GM23248 (cell line): ENCODE measurements at regions not wholly inside any gene's neighbourhood (a gene's known extent, or its start where the extent isn't known, plus 50 kb on each side); places are given as distances from the start of the nearest gene placed in this dataset.

Experiments used
- DNase-seq: peaks from one replicate; pipeline ENCODE4 v3.0.0-alpha.2; 2015
- H2AFZ ChIP-seq: fragments of 200-600 bp; sonication (generic); 2 replicates; pipeline ENCODE4 v1.6.1; 2016; ENCODE audit warnings: antibody characterized with exemption
- H3F3A ChIP-seq: fragments of 200-600 bp; sonication (generic); 2 replicates; pipeline ENCODE4 v1.6.1; 2016; ENCODE audit warnings: mild to moderate bottlenecking, antibody characterized with exemption, mixed run types; ENCODE audit not compliant: insufficient read depth
- H3K27ac ChIP-seq: fragments of 200-600 bp; sonication (generic); 2 replicates; pipeline ENCODE4 v1.5.1; 2016; ENCODE audit warnings: mild to moderate bottlenecking
- H3K27me3 ChIP-seq: fragments of 200-600 bp; sonication (generic); replicated peaks from 2 replicates; pipeline ENCODE4 v1.6.1; 2016; ENCODE audit warnings: mild to moderate bottlenecking; ENCODE audit not compliant: insufficient read depth
- H3K36me3 ChIP-seq: fragments of 200-600 bp; sonication (generic); 2 replicates; pipeline ENCODE4 v1.6.1; 2016; ENCODE audit warnings: low read depth, mild to moderate bottlenecking
- H3K4me1 ChIP-seq: fragments of 200-600 bp; sonication (generic); 2 replicates; pipeline ENCODE4 v1.6.1; 2016; ENCODE audit warnings: mild to moderate bottlenecking; ENCODE audit not compliant: insufficient read depth
- H3K4me2 ChIP-seq: fragments of 200-600 bp; sonication (generic); one replicate; pipeline ENCODE4 v1.6.1; 2016; ENCODE audit warnings: mild to moderate bottlenecking; ENCODE audit not compliant: unreplicated experiment
- H3K4me3 ChIP-seq: fragments of 200-600 bp; sonication (generic); 2 replicates; pipeline ENCODE4 v1.5.1; 2016; ENCODE audit warnings: mild to moderate bottlenecking
- H3K79me2 ChIP-seq: fragments of 200-600 bp; sonication (generic); 2 replicates; pipeline ENCODE4 v1.6.1; 2016; ENCODE audit warnings: mild to moderate bottlenecking; ENCODE audit not compliant: insufficient read depth
- H3K9ac ChIP-seq: fragments of 200-600 bp; sonication (generic); 2 replicates; pipeline ENCODE4 v1.6.1; 2016; ENCODE audit warnings: mild to moderate bottlenecking
- H3K9me2 ChIP-seq: fragments of 200-600 bp; sonication (generic); 2 replicates; pipeline ENCODE4 v1.6.1; 2016; ENCODE audit warnings: mixed run types, mild to moderate bottlenecking, moderate library complexity; ENCODE audit not compliant: insufficient read depth
- H3K9me3 ChIP-seq: fragments of 200-600 bp; sonication (generic); one replicate; pipeline ENCODE4 v1.6.1; 2017; ENCODE audit warnings: low read depth
- H4K20me1 ChIP-seq: fragments of 200-600 bp; sonication (generic); 2 replicates; pipeline ENCODE4 v1.6.0; 2016; ENCODE audit not compliant: insufficient read depth
- EZH2 ChIP-seq: fragments of 200-600 bp; sonication (generic); IDR thresholded peaks from 2 replicates; pipeline ENCODE4 v1.6.1; 2018; ENCODE audit warnings: antibody characterized with exemption, mild to moderate bottlenecking; ENCODE audit not compliant: insufficient read depth, poor library complexity, severe bottlenecking
- EZH2phosphoT487 ChIP-seq: fragments of 200-600 bp; sonication (generic); IDR thresholded peaks from 2 replicates; pipeline ENCODE4 v1.6.1; 2018; ENCODE audit warnings: antibody characterized with exemption, moderate library complexity, mild to moderate bottlenecking, low read depth; ENCODE audit not compliant: insufficient read depth
- WGBS, 2 experiments: methylation state at CpG; one replicate each; pipeline ENCODE4 v1.1.6; 2015 to 2017; ENCODE audit warnings: low lambda C conversion rate in 2 of 2, low coverage in 1 of 2; ENCODE audit errors: missing lambda C conversion rate in 2 of 2; 5-methylcytosine and 5-hydroxymethylcytosine counted together
- in situ Hi-C: fragments of 300-500 bp; cut with MboI; formaldehyde crosslinking; loops from 2 replicates; pipeline ENCODE4 v1.15.0; 2020

GRCh38 chr2:11007331-11008264, 95.9 kb downstream of the KCNF1 start:
- no peaks in the 10 kb centered on the region for H3K9me2 ChIP-seq
- no peaks in the 10 kb centered on the region for H3K4me1 ChIP-seq
- no peaks in the 10 kb centered on the region for H4K20me1 ChIP-seq
- H3K79me2 ChIP-seq, result no peaks in the 10 kb centered on the region
- H3K27me3 ChIP-seq, result no peaks in the 10 kb centered on the region; the same call in 1 of the 2 replicates
- no peak overlapping the region for H3K27ac ChIP-seq
- H3K9ac ChIP-seq, result no peak overlapping the region
- no peak overlapping the region for H2AFZ ChIP-seq
- no peak for DNase-seq
- 77 to 79% methylated on average over 18 of the region's 18 CpGs for WGBS, 2 experiments
- no peak overlapping the region for H3K4me3 ChIP-seq
- TF ChIP-seq EZH2, result no peak
- TF ChIP-seq EZH2phosphoT487, result no peak
- no peaks in the 10 kb centered on the region for H3F3A ChIP-seq
- in situ Hi-C loops, result no loop called here
- H3K36me3 ChIP-seq, result no peaks in the 10 kb centered on the region
- H3K4me2 ChIP-seq, result no peak overlapping the region
- no peaks in the 10 kb centered on the region for H3K9me3 ChIP-seq

GRCh38 chr2:11008773-11009172, 97.0 kb downstream of the KCNF1 start:
- in situ Hi-C loops, result no loop called here
- Histone ChIP-seq H4K20me1 (no peaks in the 10 kb centered on the region), H3K9me3 (no peaks in the 10 kb centered on the region), H3K9me2 (no peaks in the 10 kb centered on the region), H3K9ac (no peak overlapping the region), H3K79me2 (no peaks in the 10 kb centered on the region), H3K27ac (no peak overlapping the region), H3K27me3 (peaks cover 5% of the 10 kb centered on the region; the same call in 1 of the 2 replicates), H3K36me3 (no peaks in the 10 kb centered on the region), H3K4me2 (no peak overlapping the region), H3K4me3 (no peak overlapping the region), H3K4me1 (no peaks in the 10 kb centered on the region), H2AFZ (no peak overlapping the region), H3F3A (no peaks in the 10 kb centered on the region)
- 34 to 41% methylated on average over 4 of the region's 4 CpGs for WGBS, 2 experiments
- no peak for DNase-seq
- TF ChIP-seq EZH2phosphoT487, result no peak
- TF ChIP-seq EZH2, result no peak

GRCh38 chr2:11009176-11009575, 97.4 kb downstream of the KCNF1 start:
- 68 to 78% methylated on average over 3 of the region's 3 CpGs for WGBS, 2 experiments

GRCh38 chr2:11009891-11010290, 98.2 kb downstream of the KCNF1 start:
- no peak overlapping the region for H3K4me3 ChIP-seq
- WGBS, 2 experiments, result 23 to 33% methylated on average over 6 of the region's 6 CpGs
- H3K9me2 ChIP-seq, result no peaks in the 10 kb centered on the region
- no peaks in the 10 kb centered on the region for H3F3A ChIP-seq
- no peak for TF ChIP-seq EZH2phosphoT487
- TF ChIP-seq EZH2, result no peak
- H3K9me3 ChIP-seq, result no peaks in the 10 kb centered on the region
- H3K27me3 ChIP-seq, result peaks cover 13% of the 10 kb centered on the region
- no peak overlapping the region for H3K9ac ChIP-seq
- H3K36me3 ChIP-seq, result no peaks in the 10 kb centered on the region
- H3K79me2 ChIP-seq, result no peaks in the 10 kb centered on the region
- H3K27ac ChIP-seq, result no peak overlapping the region
- no peak overlapping the region for H2AFZ ChIP-seq
- H4K20me1 ChIP-seq, result no peaks in the 10 kb centered on the region
- H3K4me2 ChIP-seq, result no peak overlapping the region
- in situ Hi-C loops, result no loop called here
- no peak for DNase-seq
- no peaks in the 10 kb centered on the region for H3K4me1 ChIP-seq

More at GRCh38 chr2:11009176-11009575, 97.4 kb downstream of the KCNF1 start:
- Histone ChIP-seq H3K9ac (no peak overlapping the region), H2AFZ (no peak overlapping the region), H3K9me2 (no peaks in the 10 kb centered on the region), H4K20me1 (no peaks in the 10 kb centered on the region), H3K4me2 (no peak overlapping the region), H3K36me3 (no peaks in the 10 kb centered on the region), H3K4me1 (no peaks in the 10 kb centered on the region), H3K4me3 (no peak overlapping the region), H3K27ac (no peak overlapping the region), H3F3A (no peaks in the 10 kb centered on the region), H3K27me3 (peaks cover 7% of the 10 kb centered on the region; the same call in 1 of the 2 replicates), H3K79me2 (no peaks in the 10 kb centered on the region), H3K9me3 (no peaks in the 10 kb centered on the region)
- no peak for DNase-seq
- in situ Hi-C loops, result no loop called here
- no peak for TF ChIP-seq EZH2phosphoT487
- TF ChIP-seq EZH2, result no peak
